Naive thymus-derived CD8-positive, alpha-beta T cell (primary cell): ENCODE measurements at regions not wholly inside any gene's neighbourhood (a gene's known extent, or its start where the extent isn't known, plus 50 kb on each side); places are given as distances from the start of the nearest gene placed in this dataset.
A peak's percentile ranks its signal among the peaks of the same experiment; 100 is the strongest.
"Not testable (repeated sequence)": the region's sequence is repeated elsewhere in the genome, so short reads cannot be mapped to it uniquely, and the experiment has no call there.

Experiments
- ATAC-seq, 2 donors: fragments of 150-1000 bp; cut with Tn5 transposase in 1 of 2; sonication (Bioruptor Pico), chemical (Tn5 transposase) in 1 of 2; 1 replicate in 1 of 2; 2 replicates in 1 of 2; pipeline ENCODE4 v1.10.0; 2021; ENCODE audit warnings: mild to moderate bottlenecking in 2 of 2, moderate library complexity in 2 of 2
- POLR2A ChIA-PET: fragments of 350-600 bp; sonication (Branson Sonifier 250); formaldehyde crosslinking; loops from one replicate; lab custom pipeline; 2021; ENCODE audit warnings: antibody characterized with exemption; lab: Charles Lee
- DNase-seq, 10 donors: peaks; one replicate each; pipeline versions ENCODE4 v3.0.0 to v3.0.0-alpha.2; 2020 to 2022
- H3K27ac Mint-ChIP-seq, 10 donors: one replicate each; pipeline ENCODE4 v1.8.0; 2020 to 2022; ENCODE audit warnings: mild to moderate bottlenecking in 10 of 10, mixed read lengths in 10 of 10, moderate library complexity in 4 of 10, inconsistent platforms in 1 of 10
- H3K27me3 Mint-ChIP-seq, 5 donors: one replicate each; pipeline ENCODE4 v1.8.0; 2021 to 2022; ENCODE audit warnings: mixed read lengths in 5 of 5
- H3K36me3 Mint-ChIP-seq, 3 donors: one replicate each; pipeline ENCODE4 v1.8.0; 2020 to 2022; ENCODE audit warnings: mixed read lengths in 3 of 3, mild to moderate bottlenecking in 2 of 3, inconsistent platforms in 1 of 3
- H3K4me1 Mint-ChIP-seq, 4 donors: one replicate each; pipeline ENCODE4 v1.8.0; 2021 to 2022; ENCODE audit warnings: mixed read lengths in 4 of 4
- H3K4me3 Mint-ChIP-seq, 10 donors: one replicate each; pipeline ENCODE4 v1.8.0; 2020 to 2022; ENCODE audit warnings: mild to moderate bottlenecking in 10 of 10, mixed read lengths in 10 of 10, moderate library complexity in 6 of 10, inconsistent platforms in 1 of 10
- H3K9me3 Mint-ChIP-seq, 9 donors: one replicate each; pipeline ENCODE4 v1.8.0; 2020 to 2022; ENCODE audit warnings: mixed read lengths in 9 of 9, mild to moderate bottlenecking in 3 of 9, inconsistent platforms in 1 of 9, moderate library complexity in 1 of 9

- Mint-ChIP-seq H3K4me3 (no peak overlapping the region), H3K4me1 (peaks cover 0 to 11% (median under 1%) of the 10 kb centered on the region in 4 donors), H3K27ac (no peak overlapping the region), H3K9me3 (peaks cover 0 to 13% (median 0%) of the 10 kb centered on the region in 9 donors), H3K36me3 (peaks cover 0 to 5% (median 5%) of the 10 kb centered on the region in 3 donors), H3K27me3 (peaks cover 5 to 44% (median 15%) of the 10 kb centered on the region in 5 donors)
- ATAC-seq (no peak), DNase-seq (no peak)
- POLR2A ChIA-PET: no interaction called here
These were observed 78.6 kb upstream of the SH3BP4 start for GRCh38 chr2:234873103-234873827.

GRCh38 chr2:234869969-234870368 lies 81.8 kb upstream of the SH3BP4 start:
- no peak overlapping the region for H3K4me3 Mint-ChIP-seq
- H3K27me3 Mint-ChIP-seq: peaks cover 2 to 19% (median 9%) of the 10 kb centered on the region in 5 donors
- H3K36me3 Mint-ChIP-seq: peaks cover 0 to 10% (median 5%) of the 10 kb centered on the region in 3 donors
- POLR2A ChIA-PET: no interaction called here
- DNase-seq (no peak), ATAC-seq (no peak)
- peaks cover 0 to 10% (median 0%) of the 10 kb centered on the region in 9 donors for H3K9me3 Mint-ChIP-seq
- H3K4me1 Mint-ChIP-seq: peaks cover 0 to 3% (median 0%) of the 10 kb centered on the region in 4 donors
- H3K27ac Mint-ChIP-seq: no peak overlapping the region

- Mint-ChIP-seq H3K4me3 (no peak overlapping the region), H3K9me3 (peaks cover 0 to 10% (median 0%) of the 10 kb centered on the region in 9 donors), H3K27ac (no peak overlapping the region), H3K36me3 (peaks cover 0 to 10% (median 5%) of the 10 kb centered on the region in 3 donors), H3K4me1 (no peaks in the 10 kb centered on the region), H3K27me3 (peaks cover 1 to 14% (median 9%) of the 10 kb centered on the region in 5 donors)
- POLR2A ChIA-PET: no interaction called here
- DNase-seq: no peak
- no peak for ATAC-seq
These were observed 82.7 kb upstream of the SH3BP4 start for GRCh38 chr2:234869164-234869563.

GRCh38 chr2:234867882-234868285 lies 83.9 kb upstream of the SH3BP4 start:
- no peak overlapping the region for H3K27ac Mint-ChIP-seq
- ATAC-seq: no peak
- H3K9me3 Mint-ChIP-seq: peaks cover 0 to 7% (median 0%) of the 10 kb centered on the region in 9 donors
- no peak overlapping the region for H3K4me3 Mint-ChIP-seq
- H3K27me3 Mint-ChIP-seq: peaks cover under 1 to 10% (median 7%) of the 10 kb centered on the region in 5 donors
- POLR2A ChIA-PET: no interaction called here
- no peaks in the 10 kb centered on the region for H3K4me1 Mint-ChIP-seq
- H3K36me3 Mint-ChIP-seq: peaks cover 0 to 8% (median 3%) of the 10 kb centered on the region in 3 donors
- DNase-seq: no peak

GRCh38 chr2:234865586-234865985 lies 86.2 kb upstream of the SH3BP4 start:
- H3K27ac Mint-ChIP-seq: no peak overlapping the region

GRCh38 chr2:234865040-234865439 lies 86.8 kb upstream of the SH3BP4 start:
- Mint-ChIP-seq H3K27me3 (peaks cover 0 to 8% (median 0%) of the 10 kb centered on the region in 5 donors), H3K27ac (no peak overlapping the region), H3K4me1 (no peaks in the 10 kb centered on the region), H3K9me3 (peaks cover 0 to 5% (median 0%) of the 10 kb centered on the region in 9 donors), H3K4me3 (no peak overlapping the region), H3K36me3 (peaks cover 0 to 5% (median 0%) of the 10 kb centered on the region in 3 donors)
- no peak for ATAC-seq
- DNase-seq: no peak
- POLR2A ChIA-PET: no interaction called here

More at GRCh38 chr2:234865586-234865985, 86.2 kb upstream of the SH3BP4 start:
- DNase-seq: no peak
- POLR2A ChIA-PET: no interaction called here
- Mint-ChIP-seq H3K9me3 (peaks cover 0 to 5% (median 0%) of the 10 kb centered on the region in 9 donors), H3K36me3 (peaks cover 0 to 5% (median 0%) of the 10 kb centered on the region in 3 donors), H3K4me3 (no peak overlapping the region), H3K4me1 (no peaks in the 10 kb centered on the region), H3K27me3 (peaks cover 0 to 8% (median under 1%) of the 10 kb centered on the region in 5 donors)
- ATAC-seq: no peak

- DNase-seq (no peak), ATAC-seq (no peak)
- Mint-ChIP-seq H3K9me3 (peaks cover 0 to 5% (median 0%) of the 10 kb centered on the region in 9 donors), H3K27ac (no peak overlapping the region), H3K27me3 (peaks cover 0 to 5% (median 0%) of the 10 kb centered on the region in 5 donors), H3K4me3 (no peak overlapping the region), H3K4me1 (no peaks in the 10 kb centered on the region), H3K36me3 (peaks cover 0 to 5% (median 0%) of the 10 kb centered on the region in 3 donors)
- POLR2A ChIA-PET: no interaction called here
These were observed 87.3 kb upstream of the SH3BP4 start for GRCh38 chr2:234864506-234864905.

GRCh38 chr2:234863043-234863934 lies 88.5 kb upstream of the SH3BP4 start:
- peaks cover 0 to 5% (median 0%) of the 10 kb centered on the region in 5 donors for H3K27me3 Mint-ChIP-seq
- no peaks in the 10 kb centered on the region for H3K4me1 Mint-ChIP-seq
- DNase-seq: no peak
- peaks cover 0 to 5% (median 0%) of the 10 kb centered on the region in 3 donors for H3K36me3 Mint-ChIP-seq
- peaks cover 0 to 5% (median 0%) of the 10 kb centered on the region in 9 donors for H3K9me3 Mint-ChIP-seq
- POLR2A ChIA-PET: no interaction called here
- no peak for ATAC-seq
- H3K4me3 Mint-ChIP-seq: no peak overlapping the region
- peak overlapping the region in 1 of 10 donors; percentile 19 for H3K27ac Mint-ChIP-seq

- H3K27me3 Mint-ChIP-seq: peaks cover 0 to 3% (median 0%) of the 10 kb centered on the region in 5 donors
- H3K27ac Mint-ChIP-seq: no peak overlapping the region
- no peak for DNase-seq
- no peaks in the 10 kb centered on the region for H3K4me1 Mint-ChIP-seq
- H3K36me3 Mint-ChIP-seq: no peaks in the 10 kb centered on the region
- no peak for ATAC-seq
- POLR2A ChIA-PET: no interaction called here
- no peak overlapping the region for H3K4me3 Mint-ChIP-seq
- peaks cover 0 to 5% (median 0%) of the 10 kb centered on the region in 9 donors for H3K9me3 Mint-ChIP-seq
These were observed 89.7 kb upstream of the SH3BP4 start for GRCh38 chr2:234861841-234862735.

GRCh38 chr2:234859330-234859872 lies 92.4 kb upstream of the SH3BP4 start:
- POLR2A ChIA-PET, H3K36me3 Mint-ChIP-seq, H3K4me3 Mint-ChIP-seq, H3K27me3 Mint-ChIP-seq, H3K4me1 Mint-ChIP-seq, H3K9me3 Mint-ChIP-seq, DNase-seq, ATAC-seq, H3K27ac Mint-ChIP-seq: not testable (repeated sequence)

GRCh38 chr2:234858790-234859329 lies 93.0 kb upstream of the SH3BP4 start:
- peaks cover 0 to 9% (median 2%) of the 10 kb centered on the region in 9 donors for H3K9me3 Mint-ChIP-seq
- no peak overlapping the region for H3K4me3 Mint-ChIP-seq
- POLR2A ChIA-PET: no interaction called here
- no peak for DNase-seq
- no peak for ATAC-seq
- H3K27me3 Mint-ChIP-seq: peaks cover 0 to 9% (median 2%) of the 10 kb centered on the region in 5 donors
- no peaks in the 10 kb centered on the region for H3K4me1 Mint-ChIP-seq
- H3K36me3 Mint-ChIP-seq: peaks cover 0 to 4% (median 0%) of the 10 kb centered on the region in 3 donors
- no peak overlapping the region for H3K27ac Mint-ChIP-seq
